WERI-Rb-1 (cell line): ENCODE measurements at regions not wholly inside any gene's neighbourhood (a gene's known extent, or its start where the extent isn't known, plus 50 kb on each side); places are given as distances from the start of the nearest gene placed in this dataset.
"Not testable (repeated sequence)": the region's sequence is repeated elsewhere in the genome, so short reads cannot be mapped to it uniquely, and the experiment has no call there.

ENCODE experiments used
- DNase-seq: peaks from one replicate; pipeline ENCODE4 v3.0.0-alpha.2; 2020
- H3K27ac ChIP-seq: fragments of 250-450 bp; sonication (Bioruptor Pico); 2 replicates; pipeline ENCODE4 v1.5.1; 2020; ENCODE audit warnings: mild to moderate bottlenecking, moderate library complexity
- H3K27me3 ChIP-seq: fragments of 250-450 bp; sonication (Bioruptor Pico); 2 replicates; pipeline ENCODE4 v1.5.1; 2021; ENCODE audit warnings: mild to moderate bottlenecking, low read depth, moderate library complexity; ENCODE audit not compliant: insufficient read depth, severe bottlenecking
- H3K36me3 ChIP-seq: fragments of 250-450 bp; sonication (Bioruptor Pico); 2 replicates; pipeline ENCODE4 v1.5.1; 2020; ENCODE audit warnings: mild to moderate bottlenecking, moderate library complexity
- H3K4me3 ChIP-seq: 2 replicates; pipeline ENCODE4 v1.5.1; 2011; ENCODE audit warnings: low read depth, mild to moderate bottlenecking, control low read depth, low read length
- H3K9me3 ChIP-seq: fragments of 250-450 bp; sonication (Bioruptor Pico); 2 replicates; pipeline ENCODE4 v1.5.1; 2021; ENCODE audit warnings: mild to moderate bottlenecking, moderate library complexity; ENCODE audit not compliant: severe bottlenecking
- CTCF ChIP-seq: IDR thresholded peaks from 2 replicates; pipeline ENCODE4 v1.5.1; 2011; ENCODE audit warnings: low read depth, mild to moderate bottlenecking, control low read depth, inconsistent platforms, low read length

- no peaks in the 10 kb centered on the region for H3K27me3 ChIP-seq
- DNase-seq = no peak
- no peaks in the 10 kb centered on the region for H3K36me3 ChIP-seq
- no peak for TF ChIP-seq CTCF
- H3K4me3 ChIP-seq = no peak overlapping the region
- H3K27ac ChIP-seq = no peak overlapping the region
- no peaks in the 10 kb centered on the region for H3K9me3 ChIP-seq
Observed at GRCh38 chr7:49023345-49024328, 99.3 kb downstream of the CDC14C start.

- Histone ChIP-seq H3K4me3 (no peak overlapping the region), H3K9me3 (no peaks in the 10 kb centered on the region), H3K27me3 (no peaks in the 10 kb centered on the region), H3K27ac (no peak overlapping the region), H3K36me3 (no peaks in the 10 kb centered on the region)
- no peak for TF ChIP-seq CTCF
- DNase-seq = no peak
Observed at GRCh38 chr7:49030221-49030620, 105.9 kb downstream of the CDC14C start.

GRCh38 chr7:49033140-49033539, 108.8 kb downstream of the CDC14C start:
- H3K27ac ChIP-seq, H3K27me3 ChIP-seq, DNase-seq, H3K36me3 ChIP-seq, H3K9me3 ChIP-seq, H3K4me3 ChIP-seq: not testable (repeated sequence)

- Histone ChIP-seq H3K9me3 (no peaks in the 10 kb centered on the region), H3K27ac (no peak overlapping the region), H3K27me3 (no peaks in the 10 kb centered on the region), H3K4me3 (no peak overlapping the region), H3K36me3 (no peaks in the 10 kb centered on the region)
- no peak for DNase-seq
- no peak for TF ChIP-seq CTCF
Observed at GRCh38 chr7:49037346-49038210, 113.2 kb downstream of the CDC14C start.

GRCh38 chr7:49038821-49039358, 114.5 kb downstream of the CDC14C start:
- TF ChIP-seq CTCF = no peak
- Histone ChIP-seq H3K4me3 (no peak overlapping the region), H3K27me3 (no peaks in the 10 kb centered on the region), H3K36me3 (no peaks in the 10 kb centered on the region), H3K9me3 (no peaks in the 10 kb centered on the region), H3K27ac (no peak overlapping the region)
- no peak for DNase-seq

GRCh38 chr7:49060743-49061142, 136.4 kb downstream of the CDC14C start:
- no peak overlapping the region for H3K4me3 ChIP-seq
- no peaks in the 10 kb centered on the region for H3K27me3 ChIP-seq
- no peak for TF ChIP-seq CTCF
- no peak overlapping the region for H3K27ac ChIP-seq
- H3K9me3 ChIP-seq = no peaks in the 10 kb centered on the region
- no peak for DNase-seq
- no peaks in the 10 kb centered on the region for H3K36me3 ChIP-seq
